ENCODE measurements at regions not wholly inside any gene's neighbourhood (a gene's known extent, or its start where the extent isn't known, plus 50 kb on each side); places are given as distances from the start of the nearest gene placed in this dataset.

DNA sequence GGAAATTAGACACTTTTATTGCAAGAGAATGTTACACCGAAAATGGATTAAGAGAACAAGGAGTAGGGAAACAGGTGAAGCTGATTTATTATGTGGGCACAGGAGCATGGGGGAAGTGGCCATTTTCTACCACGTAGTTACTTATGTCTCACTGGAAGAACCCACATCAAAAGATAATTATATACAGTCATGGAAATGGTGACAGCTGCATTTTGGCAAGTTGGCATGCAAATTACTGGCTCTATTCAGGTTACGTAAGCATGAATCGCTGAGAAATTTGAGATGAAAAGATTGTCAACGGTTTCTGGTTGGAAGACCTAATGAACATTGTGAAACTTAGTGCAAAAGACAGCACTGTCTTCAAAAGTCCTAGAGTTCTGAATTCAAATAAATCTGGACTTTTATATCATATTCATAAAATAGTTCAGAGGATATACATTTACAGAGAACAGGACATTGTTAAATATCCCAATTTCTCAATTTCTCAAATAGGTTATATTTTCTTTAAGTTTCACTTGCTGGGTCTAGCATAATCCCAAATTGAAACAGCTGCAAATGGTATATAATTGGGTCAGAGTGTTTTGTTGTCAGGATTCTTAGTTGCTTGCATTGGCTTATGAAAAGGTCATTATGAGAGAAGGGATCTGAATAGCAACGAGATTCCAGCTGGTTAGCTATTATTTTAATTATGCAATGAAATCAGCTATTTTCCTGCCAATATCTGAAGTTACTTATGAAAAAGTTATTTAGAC, 567.8 kb downstream of the ZPLD1 start:
- TF ChIP-seq, protein P1, sequence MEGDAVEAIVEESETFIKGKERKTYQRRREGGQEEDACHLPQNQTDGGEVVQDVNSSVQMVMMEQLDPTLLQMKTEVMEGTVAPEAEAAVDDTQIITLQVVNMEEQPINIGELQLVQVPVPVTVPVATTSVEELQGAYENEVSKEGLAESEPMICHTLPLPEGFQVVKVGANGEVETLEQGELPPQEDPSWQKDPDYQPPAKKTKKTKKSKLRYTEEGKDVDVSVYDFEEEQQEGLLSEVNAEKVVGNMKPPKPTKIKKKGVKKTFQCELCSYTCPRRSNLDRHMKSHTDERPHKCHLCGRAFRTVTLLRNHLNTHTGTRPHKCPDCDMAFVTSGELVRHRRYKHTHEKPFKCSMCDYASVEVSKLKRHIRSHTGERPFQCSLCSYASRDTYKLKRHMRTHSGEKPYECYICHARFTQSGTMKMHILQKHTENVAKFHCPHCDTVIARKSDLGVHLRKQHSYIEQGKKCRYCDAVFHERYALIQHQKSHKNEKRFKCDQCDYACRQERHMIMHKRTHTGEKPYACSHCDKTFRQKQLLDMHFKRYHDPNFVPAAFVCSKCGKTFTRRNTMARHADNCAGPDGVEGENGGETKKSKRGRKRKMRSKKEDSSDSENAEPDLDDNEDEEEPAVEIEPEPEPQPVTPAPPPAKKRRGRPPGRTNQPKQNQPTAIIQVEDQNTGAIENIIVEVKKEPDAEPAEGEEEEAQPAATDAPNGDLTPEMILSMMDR (IDR thresholded peaks at IDR 0.05) = no peak
- TF ChIP-seq POLR2A (IDR thresholded peaks at IDR 0.05) = no peak

Data from body of pancreas (tissue), 4 donors.